Tibial nerve (tissue), 3 donors: ENCODE measurements at regions not wholly inside any gene's neighbourhood (a gene's known extent, or its start where the extent isn't known, plus 50 kb on each side); places are given as distances from the start of the nearest gene placed in this dataset.

Experiments
- POLR2A ChIP-seq, 2 donors: fragments of 450-650 bp; IDR thresholded peaks; one replicate each; pipeline ENCODE4 v1.6.1; 2017; ENCODE audit warnings: antibody characterized with exemption in 2 of 2, mild to moderate bottlenecking in 2 of 2, moderate library complexity in 2 of 2
- TF ChIP-seq, protein P1 (sequence below), 5 experiments: fragments of 200-600 bp in 3 of 5; fragments of 450-650 bp in 2 of 5; sonication (generic) in 3 of 5; IDR thresholded peaks; one replicate each; pipeline ENCODE4 v1.5.1; 2016 to 2019; ENCODE audit warnings: antibody characterized with exemption in 5 of 5, mild to moderate bottlenecking in 3 of 5, moderate library complexity in 2 of 5

DNA sequence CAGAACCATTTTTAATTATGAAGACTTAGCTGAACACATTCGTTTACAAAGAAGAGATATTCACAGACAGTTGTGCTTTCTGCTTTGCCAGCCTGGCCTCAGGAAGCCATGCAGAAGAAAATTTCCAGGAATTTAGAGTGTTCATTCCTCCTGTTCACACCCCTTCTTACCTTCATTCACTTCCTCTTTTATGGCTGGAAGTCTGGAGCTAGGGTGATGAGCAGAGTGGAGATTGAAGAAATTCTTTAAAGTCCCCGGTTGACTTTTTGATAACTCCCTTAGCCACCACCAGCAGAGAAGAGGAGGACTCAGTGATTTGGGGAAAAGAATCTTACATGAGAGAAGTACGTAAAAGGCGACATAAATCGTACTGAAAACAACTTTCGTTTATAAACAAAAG, 263.6 kb upstream of the TSHZ3 start:
- TF ChIP-seq, protein P1, sequence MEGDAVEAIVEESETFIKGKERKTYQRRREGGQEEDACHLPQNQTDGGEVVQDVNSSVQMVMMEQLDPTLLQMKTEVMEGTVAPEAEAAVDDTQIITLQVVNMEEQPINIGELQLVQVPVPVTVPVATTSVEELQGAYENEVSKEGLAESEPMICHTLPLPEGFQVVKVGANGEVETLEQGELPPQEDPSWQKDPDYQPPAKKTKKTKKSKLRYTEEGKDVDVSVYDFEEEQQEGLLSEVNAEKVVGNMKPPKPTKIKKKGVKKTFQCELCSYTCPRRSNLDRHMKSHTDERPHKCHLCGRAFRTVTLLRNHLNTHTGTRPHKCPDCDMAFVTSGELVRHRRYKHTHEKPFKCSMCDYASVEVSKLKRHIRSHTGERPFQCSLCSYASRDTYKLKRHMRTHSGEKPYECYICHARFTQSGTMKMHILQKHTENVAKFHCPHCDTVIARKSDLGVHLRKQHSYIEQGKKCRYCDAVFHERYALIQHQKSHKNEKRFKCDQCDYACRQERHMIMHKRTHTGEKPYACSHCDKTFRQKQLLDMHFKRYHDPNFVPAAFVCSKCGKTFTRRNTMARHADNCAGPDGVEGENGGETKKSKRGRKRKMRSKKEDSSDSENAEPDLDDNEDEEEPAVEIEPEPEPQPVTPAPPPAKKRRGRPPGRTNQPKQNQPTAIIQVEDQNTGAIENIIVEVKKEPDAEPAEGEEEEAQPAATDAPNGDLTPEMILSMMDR (IDR thresholded peaks at IDR 0.05): no peak
- TF ChIP-seq POLR2A (IDR thresholded peaks at IDR 0.05): no peak
